NCI-H2029 (cell line): ENCODE measurements at regions not wholly inside any gene's neighbourhood (a gene's known extent, or its start where the extent isn't known, plus 50 kb on each side); places are given as distances from the start of the nearest gene placed in this dataset.
A peak's percentile ranks its signal among the peaks of the same experiment; 100 is the strongest.

Source experiments
- DNase-seq: peaks from one replicate; lab custom pipeline; 2025; lab: John Stamatoyannopoulos, UW

- DNase-seq = no peak
These were observed 454.7 kb upstream of the CWC22 start for GRCh38 chr2:180461761-180462160.

GRCh38 chr2:180456801-180457200 lies 449.7 kb upstream of the CWC22 start:
- DNase-seq = no peak

GRCh38 chr2:180450841-180451240 lies 443.7 kb upstream of the CWC22 start:
- no peak for DNase-seq

GRCh38 chr2:180449171-180449915 lies 442.2 kb upstream of the CWC22 start:
- DNase-seq = no peak

DNA sequence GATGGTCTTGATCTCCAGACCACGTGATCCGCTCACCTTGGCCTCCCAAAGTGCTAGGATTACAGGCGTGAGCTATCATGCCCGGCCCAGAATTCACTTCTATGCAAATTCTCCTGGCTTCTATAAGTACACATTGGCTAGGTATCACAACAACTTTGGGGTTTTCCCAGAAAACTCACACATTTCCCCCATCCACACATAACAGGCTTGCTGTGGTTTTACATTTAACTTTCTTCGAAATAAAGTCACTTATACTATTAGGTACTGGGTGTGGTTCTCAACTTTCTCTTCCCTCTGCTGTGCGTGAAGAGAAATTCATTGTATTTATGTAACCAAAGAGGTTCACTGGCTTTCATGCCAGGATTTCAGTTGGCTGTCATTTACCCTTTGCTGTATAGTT lies 439.4 kb upstream of the CWC22 start:
- DNase-seq = no peak

GRCh38 chr2:180443888-180444287 lies 436.8 kb upstream of the CWC22 start:
- DNase-seq = no peak

GRCh38 chr2:180442860-180443644 lies 436.0 kb upstream of the CWC22 start:
- no peak for DNase-seq

DNA sequence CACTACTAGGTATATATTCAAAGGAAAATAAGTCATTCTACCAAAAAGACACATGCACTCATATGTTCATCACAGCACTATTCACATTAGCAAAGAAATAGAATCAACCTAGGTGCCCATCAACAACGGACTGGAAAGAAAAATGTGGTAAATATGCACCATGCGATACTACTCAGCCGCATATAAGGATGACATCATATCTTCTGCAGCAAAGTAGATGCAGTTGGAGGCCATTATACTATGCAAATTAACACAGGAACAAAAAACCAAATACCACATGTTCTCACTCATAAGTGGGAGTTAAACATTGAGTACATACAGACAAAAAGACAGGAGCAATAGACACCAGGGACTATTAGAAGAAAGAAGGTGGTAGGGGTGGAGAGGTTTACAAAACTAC lies 412.1 kb upstream of the CWC22 start:
- no peak for DNase-seq

DNA sequence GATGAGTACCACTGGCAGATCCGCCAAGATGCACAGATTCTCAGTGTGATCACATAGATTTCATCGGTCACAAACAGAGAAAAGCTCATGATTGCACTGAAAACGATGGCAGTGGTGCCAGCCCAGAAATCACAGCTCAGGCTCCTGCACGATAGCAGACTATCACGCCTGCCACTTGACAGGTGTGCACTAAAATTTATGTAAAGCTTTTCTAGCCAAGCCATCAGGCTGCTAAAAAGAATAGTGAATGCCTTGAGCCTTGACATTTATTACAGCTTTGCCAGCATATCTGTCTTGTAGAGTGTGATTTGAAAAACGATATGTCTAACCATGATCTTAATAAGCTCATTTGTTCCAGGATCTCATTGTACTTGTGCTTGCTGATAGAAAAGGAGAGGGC lies 409.5 kb upstream of the CWC22 start:
- DNase-seq = no peak

GRCh38 chr2:180413336-180413735 lies 406.2 kb upstream of the CWC22 start:
- DNase-seq = peak; percentile 59

DNA sequence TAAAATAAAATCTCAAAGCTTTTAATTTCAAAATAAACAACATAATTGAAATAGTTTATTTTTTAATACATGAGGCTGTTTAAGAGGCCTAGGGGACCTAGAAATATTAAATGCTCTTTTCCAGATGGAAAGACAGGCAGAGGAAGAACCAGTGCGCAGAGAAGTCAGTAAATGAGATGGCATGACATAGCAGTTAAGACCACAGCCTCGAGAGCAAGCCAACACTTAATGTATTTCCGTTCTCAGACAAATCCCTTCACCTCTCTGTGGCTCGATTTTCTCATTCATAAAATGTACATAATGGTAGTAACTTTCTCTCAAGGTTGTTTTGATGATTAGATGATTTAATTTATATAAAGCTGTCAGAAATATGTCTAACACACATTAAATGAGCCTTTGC lies 405.1 kb upstream of the CWC22 start:
- no peak for DNase-seq

- peak; percentile 3 for DNase-seq
These were observed 404.6 kb upstream of the CWC22 start for GRCh38 chr2:180411661-180412060.

- DNase-seq = no peak
These were observed 399.6 kb upstream of the CWC22 start for GRCh38 chr2:180406687-180407086.

- DNase-seq = no peak
These were observed 398.4 kb upstream of the CWC22 start for GRCh38 chr2:180405520-180405919.

GRCh38 chr2:180394305-180394704 lies 387.2 kb upstream of the CWC22 start:
- DNase-seq = no peak

DNA sequence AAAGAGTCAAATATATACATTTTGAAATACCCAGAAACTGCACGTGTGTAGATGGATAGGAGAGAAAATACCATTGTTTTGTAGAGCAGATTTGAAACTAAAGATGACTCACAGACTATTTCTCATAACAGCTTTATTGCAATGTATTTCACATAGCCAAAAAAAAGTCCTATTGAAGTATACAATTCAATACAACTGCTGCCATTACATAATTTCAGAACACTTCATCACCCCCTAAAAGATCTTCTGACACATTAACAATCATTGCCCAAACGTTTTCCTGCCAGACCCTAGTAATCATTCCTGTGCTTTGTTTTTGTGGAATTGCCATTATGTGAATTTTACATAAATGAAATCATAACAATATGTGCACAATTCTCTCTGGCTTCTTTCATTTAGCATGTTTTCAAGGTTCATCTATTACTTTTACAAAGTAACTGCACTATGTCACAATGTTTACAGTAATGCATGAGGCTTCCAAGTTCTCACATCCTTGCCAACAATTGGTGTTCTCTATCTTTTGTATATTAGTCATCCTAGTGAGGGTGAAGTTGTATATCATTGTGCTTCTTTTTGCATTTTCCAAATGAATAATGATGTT lies 378.6 kb upstream of the CWC22 start:
- no peak for DNase-seq

GRCh38 chr2:180376066-180376465 lies 369.0 kb upstream of the CWC22 start:
- no peak for DNase-seq

DNA sequence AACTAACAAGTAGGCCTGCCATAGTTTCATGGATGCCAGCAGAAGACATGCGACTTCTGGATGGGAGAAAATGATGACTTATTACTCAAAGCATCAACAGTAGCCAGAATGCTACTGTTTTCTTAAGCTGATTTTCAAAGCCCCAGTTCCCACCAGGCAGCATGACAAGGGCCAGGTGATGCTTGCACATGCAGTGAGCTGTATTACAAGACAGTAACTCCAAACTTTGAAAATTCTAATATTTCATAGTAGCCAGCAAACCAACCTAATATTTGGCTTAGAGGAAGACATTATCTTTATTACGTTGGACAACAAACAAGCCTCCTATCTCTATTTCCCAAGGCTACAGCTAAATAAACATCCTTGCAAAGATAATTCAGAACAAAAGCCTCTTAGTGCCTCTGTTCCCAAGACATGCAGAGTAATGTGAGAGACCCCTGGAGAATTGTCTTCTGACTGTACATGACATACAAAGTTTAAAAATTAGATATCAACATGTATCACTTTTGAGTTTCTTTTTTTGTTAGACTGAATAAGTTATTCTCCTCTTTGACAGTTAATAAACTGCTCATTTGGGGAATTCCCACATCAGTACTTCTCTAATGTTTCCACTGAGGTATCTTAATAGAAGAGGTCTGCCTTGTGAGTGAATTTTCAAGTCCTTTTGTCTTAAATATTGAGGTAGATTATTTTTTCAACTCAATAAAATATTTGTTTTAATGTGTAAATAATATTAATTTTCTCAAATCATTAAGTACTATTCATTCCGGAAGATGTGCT lies 367.6 kb upstream of the CWC22 start:
- DNase-seq = no peak

GRCh38 chr2:180370511-180371205 lies 363.6 kb upstream of the CWC22 start:
- no peak for DNase-seq

DNA sequence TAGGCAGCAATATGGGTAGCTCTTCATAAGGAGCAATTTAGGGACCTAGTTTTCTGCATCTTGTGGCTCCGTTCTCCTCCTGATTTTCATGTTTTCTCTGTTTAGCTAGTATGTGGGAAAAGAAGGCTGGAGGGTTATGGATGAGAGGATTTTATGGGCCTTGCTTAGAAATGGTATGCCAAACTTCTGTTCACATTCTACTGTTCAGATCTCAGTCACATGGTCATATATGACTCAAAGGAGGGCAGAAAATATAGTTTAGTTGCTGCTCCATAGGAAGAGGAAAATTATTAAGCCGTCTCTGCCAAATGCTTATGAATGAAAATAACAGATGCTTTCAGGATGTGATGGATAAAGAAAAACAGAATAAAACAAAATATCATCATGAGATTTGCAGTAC lies 361.8 kb upstream of the CWC22 start:
- no peak for DNase-seq

DNA sequence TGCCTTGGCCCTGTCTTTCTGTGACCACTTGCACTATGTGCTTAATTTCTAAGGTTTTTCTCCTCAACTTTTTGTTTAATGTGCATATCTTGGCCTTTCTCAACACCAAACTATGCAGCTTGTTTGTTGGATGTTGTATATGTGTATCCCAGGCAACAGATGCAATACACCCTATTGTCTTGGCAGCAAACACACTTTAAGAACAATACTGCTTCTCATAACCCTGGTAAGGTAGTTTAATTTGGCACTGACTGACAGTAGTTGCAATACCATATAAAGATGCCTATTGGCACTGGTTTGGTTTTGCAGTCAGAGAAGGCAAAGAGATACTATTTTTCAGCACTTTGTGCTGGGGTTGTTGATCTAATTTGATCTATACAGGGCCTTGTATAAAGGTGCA lies 360.7 kb upstream of the CWC22 start:
- DNase-seq = peak; percentile 89

GRCh38 chr2:180366481-180366880 lies 359.4 kb upstream of the CWC22 start:
- no peak for DNase-seq
